ENCODE measurements at regions not wholly inside any gene's neighbourhood (a gene's known extent, or its start where the extent isn't known, plus 50 kb on each side); places are given as distances from the start of the nearest gene placed in this dataset.

DNA sequence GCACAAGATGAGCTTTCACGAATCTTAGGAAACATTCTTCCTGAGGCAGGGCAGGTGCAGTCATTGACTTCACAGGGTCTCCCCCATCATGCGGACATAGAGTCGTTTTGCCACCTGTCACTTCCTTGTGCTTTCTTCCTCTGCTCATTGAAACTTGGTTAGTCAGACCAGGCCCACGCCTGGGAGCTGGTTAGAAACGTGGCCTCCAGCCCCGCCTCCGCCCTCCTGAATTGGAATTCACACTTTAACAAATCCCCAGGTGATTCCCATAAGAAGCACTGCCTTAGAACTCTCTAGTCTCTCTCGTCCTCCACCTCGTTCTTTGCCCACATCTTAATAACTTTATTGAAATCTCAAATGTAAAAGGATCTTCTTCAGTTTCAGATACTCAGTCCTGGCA lies 265.5 kb upstream of the FZD8 start:
- Histone ChIP-seq H3K36me3 (ENCODE audit: control insufficient read depth, insufficient read depth, low read length) (no peaks in the 10 kb centered on the region), H3K4me3 (ENCODE audit: low read length) (no peak overlapping the region), H3K9me3 (ENCODE audit: control insufficient read depth, insufficient read depth, low read length) (no peaks in the 10 kb centered on the region), H3K27me3 (ENCODE audit: control insufficient read depth, insufficient read depth, low read length) (no peaks in the 10 kb centered on the region), H3K4me1 (ENCODE audit: control insufficient read depth, insufficient read depth, low read length) (no peaks in the 10 kb centered on the region), H3K27ac (ENCODE audit: low read length) (no peak overlapping the region)
- Mint-ChIP-seq H3K36me3 (no peaks in the 10 kb centered on the region), H3K9me3 (peaks cover 0 to 3% of the 10 kb centered on the region in 2 donors), H3K4me3 (no peak overlapping the region), H3K27me3 (ENCODE audit: low read depth in 2 of 2) (no peaks in the 10 kb centered on the region), H3K4me1 (no peaks in the 10 kb centered on the region), H3K27ac (no peak overlapping the region)
- TF ChIP-seq, protein P1, sequence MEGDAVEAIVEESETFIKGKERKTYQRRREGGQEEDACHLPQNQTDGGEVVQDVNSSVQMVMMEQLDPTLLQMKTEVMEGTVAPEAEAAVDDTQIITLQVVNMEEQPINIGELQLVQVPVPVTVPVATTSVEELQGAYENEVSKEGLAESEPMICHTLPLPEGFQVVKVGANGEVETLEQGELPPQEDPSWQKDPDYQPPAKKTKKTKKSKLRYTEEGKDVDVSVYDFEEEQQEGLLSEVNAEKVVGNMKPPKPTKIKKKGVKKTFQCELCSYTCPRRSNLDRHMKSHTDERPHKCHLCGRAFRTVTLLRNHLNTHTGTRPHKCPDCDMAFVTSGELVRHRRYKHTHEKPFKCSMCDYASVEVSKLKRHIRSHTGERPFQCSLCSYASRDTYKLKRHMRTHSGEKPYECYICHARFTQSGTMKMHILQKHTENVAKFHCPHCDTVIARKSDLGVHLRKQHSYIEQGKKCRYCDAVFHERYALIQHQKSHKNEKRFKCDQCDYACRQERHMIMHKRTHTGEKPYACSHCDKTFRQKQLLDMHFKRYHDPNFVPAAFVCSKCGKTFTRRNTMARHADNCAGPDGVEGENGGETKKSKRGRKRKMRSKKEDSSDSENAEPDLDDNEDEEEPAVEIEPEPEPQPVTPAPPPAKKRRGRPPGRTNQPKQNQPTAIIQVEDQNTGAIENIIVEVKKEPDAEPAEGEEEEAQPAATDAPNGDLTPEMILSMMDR (IDR thresholded peaks at IDR 0.05), result no peak
- no peak for DNase-seq
- intact Hi-C loops (cut with micrococcal nuclease), result no loop called here
- ATAC-seq, result no peak
- WGBS (ENCODE audit: insufficient coverage), result 68% methylated on average over 9 of the region's 9 CpGs

DNA sequence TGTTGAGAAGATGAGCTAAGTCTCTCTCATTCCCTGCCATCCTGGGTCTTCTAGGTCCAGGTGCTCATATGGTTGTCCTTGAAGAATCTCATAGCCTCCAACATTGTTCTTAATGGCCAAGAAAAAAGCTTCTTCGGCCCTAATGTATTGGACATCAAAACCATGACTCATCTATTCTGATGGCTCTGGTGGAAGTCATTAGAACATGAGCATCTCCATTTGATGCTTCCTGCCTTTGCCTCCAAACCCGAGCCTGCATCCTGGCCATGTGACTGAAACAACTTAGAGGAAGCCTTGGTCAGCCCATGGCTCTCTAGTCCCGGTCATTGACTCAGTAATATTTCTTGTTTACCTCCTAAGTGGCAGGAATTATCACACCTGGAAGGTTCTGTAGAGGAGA lies 264.1 kb upstream of the FZD8 start:
- Histone ChIP-seq H3K4me1 (ENCODE audit: control insufficient read depth, insufficient read depth, low read length) (no peaks in the 10 kb centered on the region), H3K27ac (ENCODE audit: low read length) (no peak overlapping the region), H3K4me3 (ENCODE audit: low read length) (no peak overlapping the region), H3K36me3 (ENCODE audit: control insufficient read depth, insufficient read depth, low read length) (no peaks in the 10 kb centered on the region), H3K9me3 (ENCODE audit: control insufficient read depth, insufficient read depth, low read length) (no peaks in the 10 kb centered on the region), H3K27me3 (ENCODE audit: control insufficient read depth, insufficient read depth, low read length) (no peaks in the 10 kb centered on the region)
- DNase-seq, result no peak
- no peaks in the 10 kb centered on the region for H3K36me3 Mint-ChIP-seq
- intact Hi-C loops (cut with micrococcal nuclease), result no loop called here
- H3K27me3 Mint-ChIP-seq (ENCODE audit: low read depth in 2 of 2), result no peaks in the 10 kb centered on the region
- no peaks in the 10 kb centered on the region for H3K4me1 Mint-ChIP-seq
- no peak for ATAC-seq
- TF ChIP-seq, protein P1 (IDR thresholded peaks at IDR 0.05), result no peak
- no peak overlapping the region for H3K4me3 Mint-ChIP-seq
- 66% methylated on average over 3 of the region's 3 CpGs for WGBS (ENCODE audit: insufficient coverage)
- H3K27ac Mint-ChIP-seq, result no peak overlapping the region
- peaks cover 0 to 3% of the 10 kb centered on the region in 2 donors for H3K9me3 Mint-ChIP-seq

DNA sequence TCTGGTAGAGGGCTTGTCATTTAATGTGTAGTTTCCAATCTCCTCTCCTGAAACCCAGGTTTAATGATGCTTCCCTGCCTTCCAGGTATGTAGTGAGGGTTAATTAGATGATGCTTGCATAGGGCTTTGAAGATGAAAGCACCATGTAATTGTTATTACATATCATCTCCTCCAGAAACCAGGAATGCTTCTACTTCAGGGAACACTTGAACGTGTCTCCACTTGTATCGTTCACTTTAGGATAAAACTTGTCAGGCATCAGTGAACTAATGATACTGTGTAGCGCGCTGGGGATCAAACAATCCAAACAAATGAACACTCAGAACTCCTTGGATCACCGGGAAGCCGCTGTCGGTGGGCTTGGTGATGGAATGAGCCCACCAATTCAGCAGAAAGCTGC lies 260.9 kb upstream of the FZD8 start:
- Mint-ChIP-seq H3K36me3 (no peaks in the 10 kb centered on the region), H3K4me3 (no peak overlapping the region), H3K27me3 (ENCODE audit: low read depth in 2 of 2) (no peaks in the 10 kb centered on the region), H3K27ac (no peak overlapping the region), H3K4me1 (no peaks in the 10 kb centered on the region), H3K9me3 (peaks cover 0 to 3% of the 10 kb centered on the region in 2 donors)
- Histone ChIP-seq H3K36me3 (ENCODE audit: control insufficient read depth, insufficient read depth, low read length) (no peaks in the 10 kb centered on the region), H3K27ac (ENCODE audit: low read length) (no peak overlapping the region), H3K4me3 (ENCODE audit: low read length) (no peak overlapping the region), H3K27me3 (ENCODE audit: control insufficient read depth, insufficient read depth, low read length) (no peaks in the 10 kb centered on the region), H3K4me1 (ENCODE audit: control insufficient read depth, insufficient read depth, low read length) (no peaks in the 10 kb centered on the region), H3K9me3 (ENCODE audit: control insufficient read depth, insufficient read depth, low read length) (no peaks in the 10 kb centered on the region)
- intact Hi-C loops (cut with micrococcal nuclease), result no loop called here
- DNase-seq, result no peak
- ATAC-seq, result no peak
- TF ChIP-seq, protein P1 (IDR thresholded peaks at IDR 0.05), result no peak
- WGBS (ENCODE audit: insufficient coverage), result 92% methylated on average over 7 of the region's 7 CpGs

DNA sequence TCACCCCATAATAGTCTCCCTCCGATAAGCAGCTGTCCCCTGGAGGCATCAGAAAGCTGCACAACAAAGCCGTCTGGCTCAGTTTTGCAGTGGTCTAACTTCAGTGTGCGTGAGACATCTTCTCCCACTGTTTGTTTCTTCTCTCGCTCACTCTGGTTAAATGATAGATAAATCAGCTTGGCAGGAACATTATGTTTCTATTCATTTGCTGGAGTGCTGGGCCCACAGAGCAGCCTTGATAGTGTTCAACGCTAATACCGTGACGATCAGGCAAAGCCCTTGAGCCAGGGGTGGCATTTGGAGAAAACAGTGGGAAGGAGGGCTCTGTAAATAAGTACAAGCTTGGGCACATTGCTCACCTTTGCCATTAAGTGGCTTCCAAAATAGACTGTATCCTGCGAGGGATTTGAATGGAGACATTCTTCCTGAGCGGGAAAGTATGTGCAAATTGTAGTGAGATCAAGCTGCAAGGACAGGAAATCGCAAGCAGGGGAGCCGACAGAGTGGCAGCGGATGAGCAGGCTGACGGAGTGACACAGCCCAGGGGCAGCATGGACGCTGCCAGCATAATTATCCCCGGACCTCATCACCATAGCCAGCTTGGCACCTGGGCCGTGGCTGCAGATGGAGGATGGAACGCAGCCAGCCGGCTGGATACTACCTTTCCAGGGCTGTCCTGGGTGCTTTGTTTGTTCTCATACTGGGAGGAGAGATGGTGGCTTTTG lies 256.8 kb upstream of the FZD8 start:
- H3K4me1 ChIP-seq (ENCODE audit: control insufficient read depth, insufficient read depth, low read length), result no peaks in the 10 kb centered on the region
- H3K4me3 ChIP-seq (ENCODE audit: low read length), result no peak overlapping the region
- WGBS (ENCODE audit: insufficient coverage), result 90% methylated on average over 17 of the region's 18 CpGs
- Mint-ChIP-seq H3K36me3 (no peaks in the 10 kb centered on the region), H3K4me1 (no peaks in the 10 kb centered on the region), H3K4me3 (no peak overlapping the region), H3K27ac (no peak overlapping the region), H3K27me3 (ENCODE audit: low read depth in 2 of 2) (no peaks in the 10 kb centered on the region), H3K9me3 (peaks cover 0 to 2% of the 10 kb centered on the region in 2 donors)
- ATAC-seq (no peak), DNase-seq (no peak)
- no peaks in the 10 kb centered on the region for H3K27me3 ChIP-seq (ENCODE audit: control insufficient read depth, insufficient read depth, low read length)
- no peaks in the 10 kb centered on the region for H3K36me3 ChIP-seq (ENCODE audit: control insufficient read depth, insufficient read depth, low read length)
- intact Hi-C loops (cut with micrococcal nuclease), result no loop called here
- H3K9me3 ChIP-seq (ENCODE audit: control insufficient read depth, insufficient read depth, low read length), result no peaks in the 10 kb centered on the region
- H3K27ac ChIP-seq (ENCODE audit: low read length), result no peak overlapping the region
- TF ChIP-seq, protein P1 (IDR thresholded peaks at IDR 0.05), result no peak

Measured in natural killer cell (primary cell).